GM23338 (cell line): ENCODE measurements at regions not wholly inside any gene's neighbourhood (a gene's known extent, or its start where the extent isn't known, plus 50 kb on each side); places are given as distances from the start of the nearest gene placed in this dataset.

Source experiments
- CREB1 ChIP-seq: fragments of 250-450 bp; sonication (Bioruptor Pico); IDR thresholded peaks from 2 replicates; pipeline ENCODE4 v1.5.0; 2020; ENCODE audit warnings: low read depth, mild to moderate bottlenecking, moderate library complexity
- EZH2 ChIP-seq: fragments of 200-600 bp; sonication (generic); IDR thresholded peaks from one replicate; pipeline ENCODE4 v1.8.0; 2017; ENCODE audit warnings: antibody characterized with exemption, mild to moderate bottlenecking, low read depth; ENCODE audit not compliant: unreplicated experiment
- EZH2phosphoT487 ChIP-seq: fragments of 200-600 bp; sonication (generic); IDR thresholded peaks from one replicate; pipeline ENCODE4 v1.8.1; 2018; ENCODE audit warnings: antibody characterized with exemption; ENCODE audit not compliant: unreplicated experiment
- JUNB ChIP-seq: IDR thresholded peaks from one replicate; pipeline ENCODE4 v1.6.1; 2016; ENCODE audit warnings: antibody characterized with exemption; ENCODE audit not compliant: unreplicated experiment
- NANOG ChIP-seq: IDR thresholded peaks from 2 replicates; pipeline ENCODE4 v1.6.1; 2016; ENCODE audit warnings: antibody characterized with exemption, borderline replicate concordance
- POLR2AphosphoS5 ChIP-seq: IDR thresholded peaks from 2 replicates; pipeline ENCODE4 v1.6.1; 2016; ENCODE audit warnings: antibody characterized with exemption, low read depth
- STAT1 ChIP-seq: IDR thresholded peaks from one replicate; pipeline ENCODE4 v1.6.1; 2016; ENCODE audit warnings: antibody characterized with exemption; ENCODE audit not compliant: unreplicated experiment
- ZNF114 ChIP-seq: fragments of 250-450 bp; sonication (Bioruptor Pico); IDR thresholded peaks from 2 replicates; pipeline ENCODE4 v1.5.0; 2020; ENCODE audit warnings: mild to moderate bottlenecking, moderate library complexity
- TF ChIP-seq, protein P1 (sequence below): fragments of 250-450 bp; sonication (Bioruptor Pico); IDR thresholded peaks from 2 replicates; pipeline ENCODE4 v1.5.0; 2020; ENCODE audit warnings: mild to moderate bottlenecking, moderate library complexity
- TF ChIP-seq, protein P2 (sequence below): IDR thresholded peaks from one replicate; pipeline ENCODE4 v1.6.1; 2018; ENCODE audit warnings: antibody characterized with exemption; ENCODE audit not compliant: unreplicated experiment
- TF ChIP-seq, protein P3 (sequence below), 2 experiments: fragments of 200-600 bp in 1 of 2; sonication (generic) in 1 of 2; conservative IDR thresholded peaks; 2 replicates each; pipeline versions ENCODE4 v1.5.1 to v1.6.1; 2016 to 2017; ENCODE audit warnings: antibody characterized with exemption in 2 of 2, low read depth in 2 of 2, mild to moderate bottlenecking in 2 of 2, moderate library complexity in 1 of 2
- TF ChIP-seq, protein P4 (sequence below): IDR thresholded peaks from 2 replicates; pipeline ENCODE4 v1.6.1; 2016; ENCODE audit warnings: antibody characterized with exemption

DNA sequence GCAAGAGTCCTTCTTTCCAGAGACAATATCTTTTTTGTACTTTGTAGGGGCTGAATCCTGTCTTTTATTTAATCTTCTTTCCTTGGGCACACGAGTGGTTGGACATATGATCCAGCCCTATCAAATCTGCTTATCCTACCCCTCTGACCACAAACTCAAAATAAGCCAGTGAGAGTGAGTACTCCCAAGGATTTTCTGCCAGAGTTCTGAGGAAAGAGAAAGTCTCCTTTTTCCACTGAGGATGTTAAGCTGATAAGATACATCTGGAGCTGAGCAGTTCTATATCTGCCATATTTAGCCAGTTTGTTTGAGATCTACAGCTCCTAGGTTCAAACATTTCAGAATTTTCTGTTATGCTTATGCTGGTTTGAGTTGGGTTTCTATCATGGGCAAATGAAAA, 134.8 kb upstream of the NWD2 start:
- TF ChIP-seq POLR2AphosphoS5 (no peak), EZH2 (no peak), JUNB (no peak), EZH2phosphoT487 (no peak), NANOG (no peak), CREB1 (CRISPR knock-in tag) (no peak), STAT1 (no peak), ZNF114 (CRISPR knock-in tag) (no peak)
- TF ChIP-seq, protein P1, sequence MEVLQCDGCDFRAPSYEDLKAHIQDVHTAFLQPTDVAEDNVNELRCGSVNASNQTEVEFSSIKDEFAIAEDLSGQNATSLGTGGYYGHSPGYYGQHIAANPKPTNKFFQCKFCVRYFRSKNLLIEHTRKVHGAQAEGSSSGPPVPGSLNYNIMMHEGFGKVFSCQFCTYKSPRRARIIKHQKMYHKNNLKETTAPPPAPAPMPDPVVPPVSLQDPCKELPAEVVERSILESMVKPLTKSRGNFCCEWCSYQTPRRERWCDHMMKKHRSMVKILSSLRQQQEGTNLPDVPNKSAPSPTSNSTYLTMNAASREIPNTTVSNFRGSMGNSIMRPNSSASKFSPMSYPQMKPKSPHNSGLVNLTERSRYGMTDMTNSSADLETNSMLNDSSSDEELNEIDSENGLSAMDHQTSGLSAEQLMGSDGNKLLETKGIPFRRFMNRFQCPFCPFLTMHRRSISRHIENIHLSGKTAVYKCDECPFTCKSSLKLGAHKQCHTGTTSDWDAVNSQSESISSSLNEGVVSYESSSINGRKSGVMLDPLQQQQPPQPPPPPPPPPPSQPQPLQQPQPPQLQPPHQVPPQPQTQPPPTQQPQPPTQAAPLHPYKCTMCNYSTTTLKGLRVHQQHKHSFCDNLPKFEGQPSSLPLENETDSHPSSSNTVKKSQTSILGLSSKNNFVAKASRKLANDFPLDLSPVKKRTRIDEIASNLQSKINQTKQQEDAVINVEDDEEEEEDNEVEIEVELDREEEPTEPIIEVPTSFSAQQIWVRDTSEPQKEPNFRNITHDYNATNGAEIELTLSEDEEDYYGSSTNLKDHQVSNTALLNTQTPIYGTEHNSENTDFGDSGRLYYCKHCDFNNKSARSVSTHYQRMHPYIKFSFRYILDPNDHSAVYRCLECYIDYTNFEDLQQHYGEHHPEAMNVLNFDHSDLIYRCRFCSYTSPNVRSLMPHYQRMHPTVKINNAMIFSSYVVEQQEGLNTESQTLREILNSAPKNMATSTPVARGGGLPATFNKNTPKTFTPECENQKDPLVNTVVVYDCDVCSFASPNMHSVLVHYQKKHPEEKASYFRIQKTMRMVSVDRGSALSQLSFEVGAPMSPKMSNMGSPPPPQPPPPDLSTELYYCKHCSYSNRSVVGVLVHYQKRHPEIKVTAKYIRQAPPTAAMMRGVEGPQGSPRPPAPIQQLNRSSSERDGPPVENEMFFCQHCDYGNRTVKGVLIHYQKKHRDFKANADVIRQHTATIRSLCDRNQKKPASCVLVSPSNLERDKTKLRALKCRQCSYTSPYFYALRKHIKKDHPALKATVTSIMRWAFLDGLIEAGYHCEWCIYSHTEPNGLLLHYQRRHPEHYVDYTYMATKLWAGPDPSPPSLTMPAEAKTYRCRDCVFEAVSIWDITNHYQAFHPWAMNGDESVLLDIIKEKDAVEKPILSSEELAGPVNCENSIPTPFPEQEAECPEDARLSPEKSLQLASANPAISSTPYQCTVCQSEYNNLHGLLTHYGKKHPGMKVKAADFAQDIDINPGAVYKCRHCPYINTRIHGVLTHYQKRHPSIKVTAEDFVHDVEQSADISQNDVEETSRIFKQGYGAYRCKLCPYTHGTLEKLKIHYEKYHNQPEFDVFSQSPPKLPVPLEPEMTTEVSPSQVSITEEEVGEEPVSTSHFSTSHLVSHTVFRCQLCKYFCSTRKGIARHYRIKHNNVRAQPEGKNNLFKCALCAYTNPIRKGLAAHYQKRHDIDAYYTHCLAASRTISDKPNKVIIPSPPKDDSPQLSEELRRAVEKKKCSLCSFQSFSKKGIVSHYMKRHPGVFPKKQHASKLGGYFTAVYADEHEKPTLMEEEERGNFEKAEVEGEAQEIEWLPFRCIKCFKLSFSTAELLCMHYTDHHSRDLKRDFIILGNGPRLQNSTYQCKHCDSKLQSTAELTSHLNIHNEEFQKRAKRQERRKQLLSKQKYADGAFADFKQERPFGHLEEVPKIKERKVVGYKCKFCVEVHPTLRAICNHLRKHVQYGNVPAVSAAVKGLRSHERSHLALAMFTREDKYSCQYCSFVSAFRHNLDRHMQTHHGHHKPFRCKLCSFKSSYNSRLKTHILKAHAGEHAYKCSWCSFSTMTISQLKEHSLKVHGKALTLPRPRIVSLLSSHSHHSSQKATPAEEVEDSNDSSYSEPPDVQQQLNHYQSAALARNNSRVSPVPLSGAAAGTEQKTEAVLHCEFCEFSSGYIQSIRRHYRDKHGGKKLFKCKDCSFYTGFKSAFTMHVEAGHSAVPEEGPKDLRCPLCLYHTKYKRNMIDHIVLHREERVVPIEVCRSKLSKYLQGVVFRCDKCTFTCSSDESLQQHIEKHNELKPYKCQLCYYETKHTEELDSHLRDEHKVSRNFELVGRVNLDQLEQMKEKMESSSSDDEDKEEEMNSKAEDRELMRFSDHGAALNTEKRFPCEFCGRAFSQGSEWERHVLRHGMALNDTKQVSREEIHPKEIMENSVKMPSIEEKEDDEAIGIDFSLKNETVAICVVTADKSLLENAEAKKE (CRISPR knock-in tag) = no peak
- TF ChIP-seq, protein P2, sequence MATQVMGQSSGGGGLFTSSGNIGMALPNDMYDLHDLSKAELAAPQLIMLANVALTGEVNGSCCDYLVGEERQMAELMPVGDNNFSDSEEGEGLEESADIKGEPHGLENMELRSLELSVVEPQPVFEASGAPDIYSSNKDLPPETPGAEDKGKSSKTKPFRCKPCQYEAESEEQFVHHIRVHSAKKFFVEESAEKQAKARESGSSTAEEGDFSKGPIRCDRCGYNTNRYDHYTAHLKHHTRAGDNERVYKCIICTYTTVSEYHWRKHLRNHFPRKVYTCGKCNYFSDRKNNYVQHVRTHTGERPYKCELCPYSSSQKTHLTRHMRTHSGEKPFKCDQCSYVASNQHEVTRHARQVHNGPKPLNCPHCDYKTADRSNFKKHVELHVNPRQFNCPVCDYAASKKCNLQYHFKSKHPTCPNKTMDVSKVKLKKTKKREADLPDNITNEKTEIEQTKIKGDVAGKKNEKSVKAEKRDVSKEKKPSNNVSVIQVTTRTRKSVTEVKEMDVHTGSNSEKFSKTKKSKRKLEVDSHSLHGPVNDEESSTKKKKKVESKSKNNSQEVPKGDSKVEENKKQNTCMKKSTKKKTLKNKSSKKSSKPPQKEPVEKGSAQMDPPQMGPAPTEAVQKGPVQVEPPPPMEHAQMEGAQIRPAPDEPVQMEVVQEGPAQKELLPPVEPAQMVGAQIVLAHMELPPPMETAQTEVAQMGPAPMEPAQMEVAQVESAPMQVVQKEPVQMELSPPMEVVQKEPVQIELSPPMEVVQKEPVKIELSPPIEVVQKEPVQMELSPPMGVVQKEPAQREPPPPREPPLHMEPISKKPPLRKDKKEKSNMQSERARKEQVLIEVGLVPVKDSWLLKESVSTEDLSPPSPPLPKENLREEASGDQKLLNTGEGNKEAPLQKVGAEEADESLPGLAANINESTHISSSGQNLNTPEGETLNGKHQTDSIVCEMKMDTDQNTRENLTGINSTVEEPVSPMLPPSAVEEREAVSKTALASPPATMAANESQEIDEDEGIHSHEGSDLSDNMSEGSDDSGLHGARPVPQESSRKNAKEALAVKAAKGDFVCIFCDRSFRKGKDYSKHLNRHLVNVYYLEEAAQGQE = no peak
- TF ChIP-seq, protein P3, sequence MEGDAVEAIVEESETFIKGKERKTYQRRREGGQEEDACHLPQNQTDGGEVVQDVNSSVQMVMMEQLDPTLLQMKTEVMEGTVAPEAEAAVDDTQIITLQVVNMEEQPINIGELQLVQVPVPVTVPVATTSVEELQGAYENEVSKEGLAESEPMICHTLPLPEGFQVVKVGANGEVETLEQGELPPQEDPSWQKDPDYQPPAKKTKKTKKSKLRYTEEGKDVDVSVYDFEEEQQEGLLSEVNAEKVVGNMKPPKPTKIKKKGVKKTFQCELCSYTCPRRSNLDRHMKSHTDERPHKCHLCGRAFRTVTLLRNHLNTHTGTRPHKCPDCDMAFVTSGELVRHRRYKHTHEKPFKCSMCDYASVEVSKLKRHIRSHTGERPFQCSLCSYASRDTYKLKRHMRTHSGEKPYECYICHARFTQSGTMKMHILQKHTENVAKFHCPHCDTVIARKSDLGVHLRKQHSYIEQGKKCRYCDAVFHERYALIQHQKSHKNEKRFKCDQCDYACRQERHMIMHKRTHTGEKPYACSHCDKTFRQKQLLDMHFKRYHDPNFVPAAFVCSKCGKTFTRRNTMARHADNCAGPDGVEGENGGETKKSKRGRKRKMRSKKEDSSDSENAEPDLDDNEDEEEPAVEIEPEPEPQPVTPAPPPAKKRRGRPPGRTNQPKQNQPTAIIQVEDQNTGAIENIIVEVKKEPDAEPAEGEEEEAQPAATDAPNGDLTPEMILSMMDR (conservative IDR thresholded peaks at IDR 0.05; ENCODE audit: low read depth in 2 of 2) = no peak
- TF ChIP-seq, protein P4, sequence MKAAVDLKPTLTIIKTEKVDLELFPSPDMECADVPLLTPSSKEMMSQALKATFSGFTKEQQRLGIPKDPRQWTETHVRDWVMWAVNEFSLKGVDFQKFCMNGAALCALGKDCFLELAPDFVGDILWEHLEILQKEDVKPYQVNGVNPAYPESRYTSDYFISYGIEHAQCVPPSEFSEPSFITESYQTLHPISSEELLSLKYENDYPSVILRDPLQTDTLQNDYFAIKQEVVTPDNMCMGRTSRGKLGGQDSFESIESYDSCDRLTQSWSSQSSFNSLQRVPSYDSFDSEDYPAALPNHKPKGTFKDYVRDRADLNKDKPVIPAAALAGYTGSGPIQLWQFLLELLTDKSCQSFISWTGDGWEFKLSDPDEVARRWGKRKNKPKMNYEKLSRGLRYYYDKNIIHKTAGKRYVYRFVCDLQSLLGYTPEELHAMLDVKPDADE = no peak
